ENCODE measurements at regions not wholly inside any gene's neighbourhood (a gene's known extent, or its start where the extent isn't known, plus 50 kb on each side); places are given as distances from the start of the nearest gene placed in this dataset.

- TF ChIP-seq ATF1 (CRISPR knock-in tag; IDR thresholded peaks at IDR 0.05) (no peak), NR1H2 (CRISPR knock-in tag; IDR thresholded peaks at IDR 0.05) (no peak), ZBTB21 (CRISPR knock-in tag; IDR thresholded peaks at IDR 0.05; ENCODE audit: borderline replicate concordance) (no peak), JUN (CRISPR knock-in tag; IDR thresholded peaks at IDR 0.05) (no peak)
- TF ChIP-seq, protein P1, sequence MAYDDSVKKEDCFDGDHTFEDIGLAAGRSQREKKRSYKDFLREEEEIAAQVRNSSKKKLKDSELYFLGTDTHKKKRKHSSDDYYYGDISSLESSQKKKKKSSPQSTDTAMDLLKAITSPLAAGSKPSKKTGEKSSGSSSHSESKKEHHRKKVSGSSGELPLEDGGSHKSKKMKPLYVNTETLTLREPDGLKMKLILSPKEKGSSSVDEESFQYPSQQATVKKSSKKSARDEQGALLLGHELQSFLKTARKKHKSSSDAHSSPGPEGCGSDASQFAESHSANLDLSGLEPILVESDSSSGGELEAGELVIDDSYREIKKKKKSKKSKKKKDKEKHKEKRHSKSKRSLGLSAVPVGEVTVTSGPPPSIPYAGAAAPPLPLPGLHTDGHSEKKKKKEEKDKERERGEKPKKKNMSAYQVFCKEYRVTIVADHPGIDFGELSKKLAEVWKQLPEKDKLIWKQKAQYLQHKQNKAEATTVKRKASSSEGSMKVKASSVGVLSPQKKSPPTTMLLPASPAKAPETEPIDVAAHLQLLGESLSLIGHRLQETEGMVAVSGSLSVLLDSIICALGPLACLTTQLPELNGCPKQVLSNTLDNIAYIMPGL (CRISPR knock-in tag; IDR thresholded peaks at IDR 0.05), result no peak
- TF ChIP-seq, protein P2, sequence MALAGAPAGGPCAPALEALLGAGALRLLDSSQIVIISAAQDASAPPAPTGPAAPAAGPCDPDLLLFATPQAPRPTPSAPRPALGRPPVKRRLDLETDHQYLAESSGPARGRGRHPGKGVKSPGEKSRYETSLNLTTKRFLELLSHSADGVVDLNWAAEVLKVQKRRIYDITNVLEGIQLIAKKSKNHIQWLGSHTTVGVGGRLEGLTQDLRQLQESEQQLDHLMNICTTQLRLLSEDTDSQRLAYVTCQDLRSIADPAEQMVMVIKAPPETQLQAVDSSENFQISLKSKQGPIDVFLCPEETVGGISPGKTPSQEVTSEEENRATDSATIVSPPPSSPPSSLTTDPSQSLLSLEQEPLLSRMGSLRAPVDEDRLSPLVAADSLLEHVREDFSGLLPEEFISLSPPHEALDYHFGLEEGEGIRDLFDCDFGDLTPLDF (CRISPR knock-in tag; IDR thresholded peaks at IDR 0.05), result no peak
- Mint-ChIP-seq H3K4me3 (no peak overlapping the region), H3K27ac (no peak overlapping the region), H3K27me3 (ENCODE audit: low read depth) (no peaks in the 10 kb centered on the region), H3K4me1 (no peaks in the 10 kb centered on the region), H3K9me3 (no peaks in the 10 kb centered on the region), H3K36me3 (no peaks in the 10 kb centered on the region)
- ChIA-PET POLR2A (no interaction called here), CTCF (no interaction called here)
- DNase-seq (ENCODE audit: low spot score) (no peak), ATAC-seq (no peak)
These were observed 1209.3 kb upstream of the FAM98A start for GRCh38 chr2:34808426-34808825.

- ChIA-PET CTCF (no interaction called here), POLR2A (no interaction called here)
- no peaks in the 10 kb centered on the region for H3K27me3 Mint-ChIP-seq (ENCODE audit: low read depth)
- no peak for DNase-seq (ENCODE audit: low spot score)
- no peaks in the 10 kb centered on the region for H3K4me1 Mint-ChIP-seq
- H3K27ac Mint-ChIP-seq, result no peak overlapping the region
- no peak for ATAC-seq
- no peak overlapping the region for H3K4me3 Mint-ChIP-seq
- H3K36me3 Mint-ChIP-seq, result no peaks in the 10 kb centered on the region
- TF ChIP-seq TEAD1 (CRISPR knock-in tag; IDR thresholded peaks at IDR 0.05), result no peak
- no peak for TF ChIP-seq ZMAT4 (CRISPR knock-in tag; IDR thresholded peaks at IDR 0.05)
- no peak for TF ChIP-seq FOXK1 (CRISPR knock-in tag; IDR thresholded peaks at IDR 0.05)
- TF ChIP-seq, protein P3, sequence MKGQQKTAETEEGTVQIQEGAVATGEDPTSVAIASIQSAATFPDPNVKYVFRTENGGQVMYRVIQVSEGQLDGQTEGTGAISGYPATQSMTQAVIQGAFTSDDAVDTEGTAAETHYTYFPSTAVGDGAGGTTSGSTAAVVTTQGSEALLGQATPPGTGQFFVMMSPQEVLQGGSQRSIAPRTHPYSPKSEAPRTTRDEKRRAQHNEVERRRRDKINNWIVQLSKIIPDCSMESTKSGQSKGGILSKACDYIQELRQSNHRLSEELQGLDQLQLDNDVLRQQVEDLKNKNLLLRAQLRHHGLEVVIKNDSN (CRISPR knock-in tag; IDR thresholded peaks at IDR 0.05), result no peak
- TF ChIP-seq, protein P4, sequence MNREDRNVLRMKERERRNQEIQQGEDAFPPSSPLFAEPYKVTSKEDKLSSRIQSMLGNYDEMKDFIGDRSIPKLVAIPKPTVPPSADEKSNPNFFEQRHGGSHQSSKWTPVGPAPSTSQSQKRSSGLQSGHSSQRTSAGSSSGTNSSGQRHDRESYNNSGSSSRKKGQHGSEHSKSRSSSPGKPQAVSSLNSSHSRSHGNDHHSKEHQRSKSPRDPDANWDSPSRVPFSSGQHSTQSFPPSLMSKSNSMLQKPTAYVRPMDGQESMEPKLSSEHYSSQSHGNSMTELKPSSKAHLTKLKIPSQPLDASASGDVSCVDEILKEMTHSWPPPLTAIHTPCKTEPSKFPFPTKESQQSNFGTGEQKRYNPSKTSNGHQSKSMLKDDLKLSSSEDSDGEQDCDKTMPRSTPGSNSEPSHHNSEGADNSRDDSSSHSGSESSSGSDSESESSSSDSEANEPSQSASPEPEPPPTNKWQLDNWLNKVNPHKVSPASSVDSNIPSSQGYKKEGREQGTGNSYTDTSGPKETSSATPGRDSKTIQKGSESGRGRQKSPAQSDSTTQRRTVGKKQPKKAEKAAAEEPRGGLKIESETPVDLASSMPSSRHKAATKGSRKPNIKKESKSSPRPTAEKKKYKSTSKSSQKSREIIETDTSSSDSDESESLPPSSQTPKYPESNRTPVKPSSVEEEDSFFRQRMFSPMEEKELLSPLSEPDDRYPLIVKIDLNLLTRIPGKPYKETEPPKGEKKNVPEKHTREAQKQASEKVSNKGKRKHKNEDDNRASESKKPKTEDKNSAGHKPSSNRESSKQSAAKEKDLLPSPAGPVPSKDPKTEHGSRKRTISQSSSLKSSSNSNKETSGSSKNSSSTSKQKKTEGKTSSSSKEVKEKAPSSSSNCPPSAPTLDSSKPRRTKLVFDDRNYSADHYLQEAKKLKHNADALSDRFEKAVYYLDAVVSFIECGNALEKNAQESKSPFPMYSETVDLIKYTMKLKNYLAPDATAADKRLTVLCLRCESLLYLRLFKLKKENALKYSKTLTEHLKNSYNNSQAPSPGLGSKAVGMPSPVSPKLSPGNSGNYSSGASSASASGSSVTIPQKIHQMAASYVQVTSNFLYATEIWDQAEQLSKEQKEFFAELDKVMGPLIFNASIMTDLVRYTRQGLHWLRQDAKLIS (CRISPR knock-in tag; IDR thresholded peaks at IDR 0.05; ENCODE audit: borderline replicate concordance), result no peak
- no peak for TF ChIP-seq SOX15 (CRISPR knock-in tag; IDR thresholded peaks at IDR 0.05)
- no peaks in the 10 kb centered on the region for H3K9me3 Mint-ChIP-seq
These were observed 1207.8 kb upstream of the FAM98A start for GRCh38 chr2:34806891-34807290.

DNA sequence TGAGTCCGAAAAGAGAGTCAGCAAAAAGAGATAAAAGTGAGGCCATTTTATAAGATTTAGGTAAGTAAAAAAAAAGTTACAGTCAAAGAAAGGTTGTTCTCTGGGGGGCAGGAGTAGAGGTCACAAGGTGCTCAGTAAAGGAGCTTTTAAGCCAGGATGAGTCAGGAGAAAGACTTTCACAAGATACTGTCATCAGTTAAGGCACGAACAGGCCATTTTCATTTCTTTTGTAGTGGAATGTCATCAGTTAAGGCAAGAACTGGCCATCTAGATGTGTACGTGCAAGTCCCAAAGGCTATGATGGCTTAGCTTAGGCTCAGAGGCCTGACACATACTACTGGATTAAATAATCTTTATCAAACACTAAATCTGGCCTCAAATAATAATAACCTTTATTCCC, 1207.3 kb upstream of the FAM98A start:
- no peak overlapping the region for H3K27ac Mint-ChIP-seq
- POLR2A ChIA-PET, result no interaction called here
- no peaks in the 10 kb centered on the region for H3K27me3 Mint-ChIP-seq (ENCODE audit: low read depth)
- no peak for ATAC-seq
- CTCF ChIA-PET, result no interaction called here
- DNase-seq (ENCODE audit: low spot score), result no peak
- H3K36me3 Mint-ChIP-seq, result no peaks in the 10 kb centered on the region
- H3K4me3 Mint-ChIP-seq, result no peak overlapping the region
- H3K9me3 Mint-ChIP-seq, result no peaks in the 10 kb centered on the region
- H3K4me1 Mint-ChIP-seq, result no peaks in the 10 kb centered on the region
- TF ChIP-seq MLX (CRISPR knock-in tag; IDR thresholded peaks at IDR 0.05) (no peak), MXD4 (CRISPR knock-in tag; IDR thresholded peaks at IDR 0.05; ENCODE audit: borderline replicate concordance) (no peak), ARID4B (CRISPR knock-in tag; IDR thresholded peaks at IDR 0.05; ENCODE audit: borderline replicate concordance) (no peak)

Data from WTC11 (cell line).